SK-N-SH (cell line): ENCODE measurements at regions not wholly inside any gene's neighbourhood (a gene's known extent, or its start where the extent isn't known, plus 50 kb on each side); places are given as distances from the start of the nearest gene placed in this dataset.

ENCODE experiments used
- CHD2 ChIP-seq: fragments of 150-350 bp; IDR thresholded peaks from 2 replicates; pipeline ENCODE4 v1.6.1; 2018; ENCODE audit warnings: low read length; ENCODE audit not compliant: partially characterized antibody
- CTCF ChIP-seq: fragments of 200-600 bp; sonication (generic); IDR thresholded peaks from 2 replicates; pipeline ENCODE4 v1.6.1; 2017; ENCODE audit warnings: antibody characterized with exemption, mild to moderate bottlenecking, moderate library complexity
- EZH2phosphoT487 ChIP-seq: fragments of 200-600 bp; sonication (generic); IDR thresholded peaks from 2 replicates; pipeline ENCODE4 v1.6.1; 2017; ENCODE audit warnings: low read depth, mixed run types, mild to moderate bottlenecking, antibody characterized with exemption, moderate library complexity, borderline replicate concordance
- FOXJ3 ChIP-seq: sonication (generic); formaldehyde crosslinking; IDR thresholded peaks from 2 replicates; pipeline ENCODE4 v1.5.1; 2020; ENCODE audit warnings: mild to moderate bottlenecking, missing genetic modification reagents
- GABPA ChIP-seq: IDR thresholded peaks from 2 replicates; pipeline ENCODE4 v1.4.0; 2012; ENCODE audit warnings: low read depth, mild to moderate bottlenecking
- GATA2 ChIP-seq: sonication (generic); formaldehyde crosslinking; IDR thresholded peaks from 2 replicates; pipeline ENCODE4 v1.5.0; 2020; ENCODE audit warnings: mild to moderate bottlenecking, missing genetic modification reagents
- MAX ChIP-seq: IDR thresholded peaks from 2 replicates; pipeline ENCODE4 v1.4.0; 2012; ENCODE audit warnings: low read depth
- MEF2A ChIP-seq: IDR thresholded peaks from 2 replicates; pipeline ENCODE4 v1.4.0; 2012; ENCODE audit warnings: low read depth, borderline replicate concordance
- RAD21 ChIP-seq: IDR thresholded peaks from 2 replicates; pipeline ENCODE4 v1.6.1; 2012; ENCODE audit warnings: mild to moderate bottlenecking, low read length
- USF1 ChIP-seq: IDR thresholded peaks from 2 replicates; pipeline ENCODE4 v1.4.0; 2012; ENCODE audit warnings: low read depth, borderline replicate concordance
- ZBTB33 ChIP-seq: IDR thresholded peaks from 2 replicates; pipeline ENCODE4 v1.4.0; 2012; ENCODE audit warnings: low read depth, borderline replicate concordance

GRCh38 chr3:194005930-194006501, 129.9 kb upstream of the HES1 start:
- TF ChIP-seq GABPA (no peak), FOXJ3 (no peak), CTCF (no peak), RAD21 (no peak), GATA2 (CRISPR knock-in tag) (no peak), MAX (no peak), ZBTB33 (no peak), USF1 (no peak), EZH2phosphoT487 (no peak), CHD2 (no peak), MEF2A (no peak)
